ENCODE measurements at regions not wholly inside any gene's neighbourhood (a gene's known extent, or its start where the extent isn't known, plus 50 kb on each side); places are given as distances from the start of the nearest gene placed in this dataset.

- no peak for DNase-seq
- intact Hi-C loops (cut with DNase I): loop anchor here (10.0 kb wide), 1 partner anchor 227 kb away; no protein-coding TSS in a partner anchor
- Histone ChIP-seq H3K27ac (no peak overlapping the region), H3K4me1 (no peaks in the 10 kb centered on the region), H3K27me3 (no peaks in the 10 kb centered on the region), H3K36me3 (no peaks in the 10 kb centered on the region), H3K9ac (ENCODE audit: low read depth in 2 of 2, low read length in 2 of 2) (no peak overlapping the region), H3K4me3 (no peak overlapping the region), H3K9me3 (no peaks in the 10 kb centered on the region)
- TF ChIP-seq, protein P1, sequence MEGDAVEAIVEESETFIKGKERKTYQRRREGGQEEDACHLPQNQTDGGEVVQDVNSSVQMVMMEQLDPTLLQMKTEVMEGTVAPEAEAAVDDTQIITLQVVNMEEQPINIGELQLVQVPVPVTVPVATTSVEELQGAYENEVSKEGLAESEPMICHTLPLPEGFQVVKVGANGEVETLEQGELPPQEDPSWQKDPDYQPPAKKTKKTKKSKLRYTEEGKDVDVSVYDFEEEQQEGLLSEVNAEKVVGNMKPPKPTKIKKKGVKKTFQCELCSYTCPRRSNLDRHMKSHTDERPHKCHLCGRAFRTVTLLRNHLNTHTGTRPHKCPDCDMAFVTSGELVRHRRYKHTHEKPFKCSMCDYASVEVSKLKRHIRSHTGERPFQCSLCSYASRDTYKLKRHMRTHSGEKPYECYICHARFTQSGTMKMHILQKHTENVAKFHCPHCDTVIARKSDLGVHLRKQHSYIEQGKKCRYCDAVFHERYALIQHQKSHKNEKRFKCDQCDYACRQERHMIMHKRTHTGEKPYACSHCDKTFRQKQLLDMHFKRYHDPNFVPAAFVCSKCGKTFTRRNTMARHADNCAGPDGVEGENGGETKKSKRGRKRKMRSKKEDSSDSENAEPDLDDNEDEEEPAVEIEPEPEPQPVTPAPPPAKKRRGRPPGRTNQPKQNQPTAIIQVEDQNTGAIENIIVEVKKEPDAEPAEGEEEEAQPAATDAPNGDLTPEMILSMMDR (IDR thresholded peaks at IDR 0.05): no peak
These were observed 56.7 kb upstream of the SLC44A1 start for GRCh38 chr9:105187781-105188180.

DNA sequence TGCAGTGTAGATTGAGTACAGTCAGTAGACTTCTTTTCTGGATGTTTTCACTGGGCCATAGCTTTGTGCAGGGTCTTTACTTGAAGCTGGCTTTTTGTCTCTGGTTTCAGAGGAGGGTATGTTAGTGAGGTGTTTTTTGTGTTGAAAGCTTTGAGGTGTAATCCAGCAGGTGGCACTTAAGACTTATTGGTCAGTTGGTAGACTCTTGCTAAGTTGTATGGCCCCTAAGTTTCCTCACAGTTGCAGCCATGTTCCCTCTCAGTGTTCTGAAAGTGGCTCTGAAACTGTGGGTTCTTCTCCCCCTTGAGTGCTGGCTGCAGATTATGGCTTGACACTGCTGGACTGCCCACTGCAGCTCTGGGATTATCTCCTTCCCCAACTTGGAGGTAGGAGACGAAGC, 55.7 kb upstream of the SLC44A1 start:
- no peak for DNase-seq
- TF ChIP-seq, protein P1 (IDR thresholded peaks at IDR 0.05): no peak

DNA sequence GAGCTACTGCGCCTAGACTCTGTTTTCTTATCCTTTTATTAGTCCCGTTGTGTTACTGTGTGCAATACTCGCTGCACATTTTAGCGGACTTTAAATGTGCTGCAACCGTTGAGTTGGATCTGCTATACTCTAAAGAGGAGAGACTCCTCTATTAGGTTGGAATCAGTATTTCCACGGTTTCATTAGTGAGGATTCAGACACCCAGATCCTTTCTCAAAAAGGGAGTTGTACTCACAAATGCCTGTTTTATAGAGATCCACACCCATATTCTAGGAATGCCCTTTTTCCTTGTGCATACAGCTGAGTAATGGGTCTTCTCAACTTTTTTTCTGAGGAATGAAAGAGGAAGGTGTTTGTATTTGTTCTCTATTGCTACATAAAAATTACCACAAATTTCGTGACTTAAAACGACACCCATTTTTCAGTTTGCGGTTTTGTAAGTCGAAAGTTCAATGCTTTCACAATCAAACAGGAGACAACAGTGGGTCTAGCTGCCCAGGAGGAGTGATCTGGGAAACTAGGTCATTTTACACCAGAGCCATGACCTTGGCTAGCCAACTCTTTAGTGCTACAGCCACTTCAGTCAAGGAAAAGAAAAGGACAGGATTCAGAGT, 52.8 kb upstream of the SLC44A1 start:
- H3K27me3 ChIP-seq: no peaks in the 10 kb centered on the region
- no peak overlapping the region for H3K9ac ChIP-seq (ENCODE audit: low read depth in 2 of 2, low read length in 2 of 2)
- H3K4me1 ChIP-seq: no peaks in the 10 kb centered on the region
- H3K36me3 ChIP-seq: no peaks in the 10 kb centered on the region
- H3K27ac ChIP-seq: no peak overlapping the region
- intact Hi-C loops (cut with DNase I): no loop called here
- no peak for DNase-seq
- no peaks in the 10 kb centered on the region for H3K9me3 ChIP-seq
- no peak overlapping the region for H3K4me3 ChIP-seq
- TF ChIP-seq, protein P1 (IDR thresholded peaks at IDR 0.05): no peak

More for the DNA sequence above, 55.7 kb upstream of the SLC44A1 start:
- H3K4me1 ChIP-seq: no peaks in the 10 kb centered on the region
- no peak overlapping the region for H3K27ac ChIP-seq
- H3K9ac ChIP-seq (ENCODE audit: low read depth in 2 of 2, low read length in 2 of 2): no peak overlapping the region
- intact Hi-C loops (cut with DNase I): loop anchor here (10.0 kb wide), 1 partner anchor 226 kb away; no protein-coding TSS in a partner anchor
- H3K9me3 ChIP-seq: no peaks in the 10 kb centered on the region
- H3K36me3 ChIP-seq: no peaks in the 10 kb centered on the region
- no peaks in the 10 kb centered on the region for H3K27me3 ChIP-seq
- no peak overlapping the region for H3K4me3 ChIP-seq

DNA sequence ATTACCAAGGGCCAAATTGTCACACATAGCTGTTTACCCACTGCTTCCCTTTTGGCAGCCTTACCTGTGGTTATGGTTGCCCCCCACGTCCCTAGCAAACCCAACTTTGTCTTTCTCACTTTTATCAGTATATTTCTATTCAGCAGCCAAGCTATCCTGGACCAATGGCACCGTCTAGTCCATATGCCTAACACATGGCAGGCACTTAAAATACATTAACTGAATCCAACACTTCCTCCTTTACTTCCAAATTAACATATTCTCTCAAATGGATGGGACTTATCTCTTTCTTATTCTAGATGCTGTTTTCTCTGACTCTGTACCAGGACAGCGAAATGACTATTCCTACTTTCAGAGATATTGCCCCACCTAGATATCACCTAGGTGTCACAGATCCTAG, 50.9 kb upstream of the SLC44A1 start:
- H3K27me3 ChIP-seq: no peaks in the 10 kb centered on the region
- no peak overlapping the region for H3K9ac ChIP-seq (ENCODE audit: low read depth in 2 of 2, low read length in 2 of 2)
- H3K4me3 ChIP-seq: no peak overlapping the region
- H3K9me3 ChIP-seq: no peaks in the 10 kb centered on the region
- TF ChIP-seq, protein P1 (IDR thresholded peaks at IDR 0.05): no peak
- H3K4me1 ChIP-seq: no peaks in the 10 kb centered on the region
- no peak overlapping the region for H3K27ac ChIP-seq
- intact Hi-C loops (cut with DNase I): no loop called here
- H3K36me3 ChIP-seq: no peaks in the 10 kb centered on the region
- no peak for DNase-seq

- DNase-seq: no peak
- H3K4me1 ChIP-seq: no peaks in the 10 kb centered on the region
- no peaks in the 10 kb centered on the region for H3K36me3 ChIP-seq
- H3K27ac ChIP-seq: no peak overlapping the region
- H3K27me3 ChIP-seq: no peaks in the 10 kb centered on the region
- TF ChIP-seq, protein P1 (IDR thresholded peaks at IDR 0.05): no peak
- no peak overlapping the region for H3K4me3 ChIP-seq
- intact Hi-C loops (cut with DNase I): no loop called here
- no peaks in the 10 kb centered on the region for H3K9me3 ChIP-seq
- H3K9ac ChIP-seq (ENCODE audit: low read depth in 2 of 2, low read length in 2 of 2): no peak overlapping the region
These were observed 50.2 kb upstream of the SLC44A1 start for GRCh38 chr9:105194234-105194633.

Data from colonic mucosa (tissue), 4 donors.